Mammary epithelial cell (primary cell): ENCODE measurements at regions not wholly inside any gene's neighbourhood (a gene's known extent, or its start where the extent isn't known, plus 50 kb on each side); places are given as distances from the start of the nearest gene placed in this dataset.

Experiments
- CTCF ChIP-seq, 2 donors: IDR thresholded peaks in 1 of 2; conservative IDR thresholded peaks in 1 of 2; 2 replicates each; pipeline ENCODE4 v1.5.1; 2011 to 2012; ENCODE audit warnings: inconsistent platforms in 2 of 2, low read length in 2 of 2, mild to moderate bottlenecking in 2 of 2, control low read depth in 1 of 2, low read depth in 1 of 2; ENCODE audit not compliant: insufficient read depth in 1 of 2; ENCODE audit errors: extremely low read depth in 1 of 2
- EZH2 ChIP-seq: IDR thresholded peaks from 2 replicates; pipeline ENCODE4 v1.6.1; 2012; ENCODE audit warnings: low read length, inconsistent platforms, borderline replicate concordance

GRCh38 chr2:221002101-221002685 lies 569.9 kb downstream of the EPHA4 start:
- no peak for TF ChIP-seq CTCF (conservative IDR thresholded peaks at IDR 0.05 in 1 of 2, IDR thresholded peaks at IDR 0.05 in 1 of 2; ENCODE audit: extremely low read depth in 1 of 2, insufficient read depth in 1 of 2, low read depth in 1 of 2, low read length in 2 of 2)
- TF ChIP-seq EZH2, result no peak
